ENCODE measurements at regions not wholly inside any gene's neighbourhood (a gene's known extent, or its start where the extent isn't known, plus 50 kb on each side); places are given as distances from the start of the nearest gene placed in this dataset.

DNA sequence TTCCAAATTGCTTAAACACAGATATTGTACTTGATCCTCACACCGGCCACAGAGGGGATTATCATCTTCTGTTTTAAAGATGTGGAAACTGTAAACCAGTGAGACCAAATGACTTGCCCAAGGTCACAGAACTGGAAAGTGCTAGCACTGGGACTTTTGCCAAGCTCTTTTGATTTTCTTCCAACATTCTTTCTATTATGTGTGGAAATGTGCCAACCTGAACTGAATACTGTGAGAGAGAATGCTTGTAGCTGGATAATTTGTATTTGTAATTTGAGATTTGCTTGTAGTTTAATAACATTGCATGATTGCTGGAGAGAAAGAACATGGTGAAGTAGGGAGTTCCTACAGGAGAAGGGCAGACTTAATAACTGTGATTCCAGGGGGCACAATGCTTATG lies 977.9 kb upstream of the NUDT12 start:
- Histone ChIP-seq H3K27ac (no peak overlapping the region), H3K36me3 (no peaks in the 10 kb centered on the region), H3K4me1 (no peaks in the 10 kb centered on the region), H3K4me3 (no peak overlapping the region), H3K27me3 (no peaks in the 10 kb centered on the region), H3K9me3 (no peaks in the 10 kb centered on the region)
- 19 to 32% methylated on average over 1 of the region's 1 CpG for WGBS, 2 donors
- intact Hi-C loops (cut with DNase I): no loop called here
- ATAC-seq (no peak), DNase-seq (no peak)
- TF ChIP-seq CTCF (IDR thresholded peaks at IDR 0.05): no peak

DNA sequence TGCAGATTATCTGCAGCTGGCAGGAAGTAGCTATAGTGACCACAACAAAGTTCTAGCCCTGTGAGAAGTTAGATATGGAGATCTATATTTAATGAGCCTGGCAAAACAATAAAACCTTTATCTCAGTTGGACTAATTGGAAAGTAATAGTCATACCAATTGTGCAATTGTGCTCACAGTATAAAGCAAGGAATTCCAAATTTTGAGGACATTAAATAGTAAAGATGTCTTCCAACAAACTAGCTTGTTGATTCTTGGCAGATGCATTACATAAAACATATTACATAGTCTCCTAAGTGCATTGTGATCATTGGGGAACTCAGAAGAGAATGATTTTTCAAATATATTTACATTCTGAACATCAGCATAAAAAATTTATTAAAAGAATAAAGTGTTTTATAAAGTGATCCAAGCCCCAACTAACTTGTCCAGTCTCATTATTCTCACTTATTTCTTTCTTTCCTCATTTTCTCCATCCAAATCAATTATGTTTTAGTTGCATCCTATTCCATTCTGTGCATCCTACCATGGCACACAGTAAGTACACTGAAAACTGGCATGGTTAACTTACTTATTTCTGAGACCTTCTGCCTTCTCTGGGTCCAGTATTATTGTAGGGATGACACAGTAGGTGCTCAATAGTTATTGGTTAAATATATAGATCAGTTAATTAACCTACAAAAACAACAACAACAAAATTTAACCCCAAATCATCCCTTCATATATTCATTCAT lies 977.2 kb upstream of the NUDT12 start:
- Histone ChIP-seq H3K36me3 (no peaks in the 10 kb centered on the region), H3K4me1 (no peaks in the 10 kb centered on the region), H3K27ac (no peak overlapping the region), H3K4me3 (no peak overlapping the region), H3K27me3 (no peaks in the 10 kb centered on the region), H3K9me3 (no peaks in the 10 kb centered on the region)
- no peak for DNase-seq
- ATAC-seq: no peak
- intact Hi-C loops (cut with DNase I): loop anchor here in 1 of 10 donors (1.0 kb wide), 1 partner anchor 9 kb away; no protein-coding TSS in a partner anchor
- TF ChIP-seq CTCF (IDR thresholded peaks at IDR 0.05): no peak

GRCh38 chr5:104538734-104539133 lies 976.1 kb upstream of the NUDT12 start:
- 71 to 78% methylated on average over 6 of the region's 6 CpGs for WGBS, 2 donors

DNA sequence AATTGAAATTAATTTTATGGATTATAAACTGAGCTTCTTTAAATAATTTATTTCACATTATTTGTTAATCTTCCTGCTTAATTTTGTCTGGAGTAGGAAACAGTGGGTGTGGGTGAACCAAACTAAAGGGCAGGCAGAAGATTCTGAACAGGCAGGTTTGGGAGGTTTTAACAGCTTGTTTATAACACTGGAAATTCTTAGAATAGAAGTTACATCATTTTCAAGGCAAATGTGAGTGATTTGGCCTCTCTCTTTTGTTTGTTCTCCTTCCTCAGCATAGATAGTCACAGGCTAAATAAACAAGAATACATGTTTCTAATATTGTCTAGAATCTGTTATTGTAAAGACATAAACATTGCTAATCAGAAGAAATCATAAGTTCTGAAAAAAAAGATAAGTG lies 970.9 kb upstream of the NUDT12 start:
- no peak for TF ChIP-seq CTCF (IDR thresholded peaks at IDR 0.05)
- ATAC-seq (no peak), DNase-seq (no peak)
- Histone ChIP-seq H3K36me3 (no peaks in the 10 kb centered on the region), H3K4me1 (no peaks in the 10 kb centered on the region), H3K9me3 (peaks cover 0 to 6% (median 0%) of the 10 kb centered on the region in 11 donors), H3K4me3 (no peak overlapping the region), H3K27ac (no peak overlapping the region), H3K27me3 (no peaks in the 10 kb centered on the region)
- intact Hi-C loops (cut with DNase I): no loop called here

More at GRCh38 chr5:104538734-104539133, 976.1 kb upstream of the NUDT12 start:
- DNase-seq (no peak), ATAC-seq (no peak)
- intact Hi-C loops (cut with DNase I): loop anchor here in 1 of 10 donors (1.0 kb wide), 1 partner anchor 10 kb away; no protein-coding TSS in a partner anchor
- H3K27me3 ChIP-seq: no peaks in the 10 kb centered on the region
- no peaks in the 10 kb centered on the region for H3K4me1 ChIP-seq
- no peaks in the 10 kb centered on the region for H3K36me3 ChIP-seq
- H3K27ac ChIP-seq: no peak overlapping the region
- TF ChIP-seq CTCF (IDR thresholded peaks at IDR 0.05): no peak
- H3K4me3 ChIP-seq: no peak overlapping the region
- no peaks in the 10 kb centered on the region for H3K9me3 ChIP-seq
